OCI-LY7 (cell line): ENCODE measurements at regions not wholly inside any gene's neighbourhood (a gene's known extent, or its start where the extent isn't known, plus 50 kb on each side); places are given as distances from the start of the nearest gene placed in this dataset.

Experiments
- BruUV-seq: library from RNA; stranded (reverse); fragments of 400-500 nt; replicated peaks from 2 replicates; lab custom pipeline; 2021; lab: Mats Ljungman, UMichigan
- CTCF ChIA-PET: fragments of 300-600 bp; sonication (Branson Sonifier 250); formaldehyde crosslinking; loops from one replicate; lab custom pipeline; 2022; ENCODE audit warnings: antibody characterized with exemption; ENCODE audit not compliant: unreplicated experiment; lab: Charles Lee
- POLR2A ChIA-PET: fragments of 300-600 bp; sonication (Branson Sonifier 250); formaldehyde crosslinking; loops from one replicate; lab custom pipeline; 2022; ENCODE audit warnings: antibody characterized with exemption; lab: Charles Lee
- DNase-seq: peaks from one replicate; pipeline ENCODE4 v3.0.0-alpha.2; 2015; ENCODE audit warnings: low spot score
- H2AFZ ChIP-seq: fragments of 200-600 bp; sonication (generic), shearing (Covaris generic); 2 replicates; pipeline ENCODE4 v1.6.1; 2014; ENCODE audit warnings: mild to moderate bottlenecking, antibody characterized with exemption, low read length, moderate library complexity
- H3K27ac ChIP-seq: fragments of 200-600 bp; sonication (generic); 2 replicates; pipeline ENCODE4 v1.5.1; 2014; ENCODE audit warnings: mixed run types, low read depth, mild to moderate bottlenecking, moderate library complexity, low read length, inconsistent platforms; ENCODE audit not compliant: poor library complexity, severe bottlenecking
- H3K36me3 ChIP-seq: fragments of 200-600 bp; sonication (generic); 2 replicates; pipeline ENCODE4 v1.6.1; 2014; ENCODE audit warnings: mild to moderate bottlenecking, antibody characterized with exemption, low read length, moderate library complexity, mixed read lengths; ENCODE audit not compliant: insufficient read depth
- H3K4me1 ChIP-seq: fragments of 200-600 bp; sonication (generic); 2 replicates; pipeline ENCODE4 v1.5.1; 2014; ENCODE audit warnings: mild to moderate bottlenecking, low read length; ENCODE audit not compliant: insufficient read depth, poor library complexity, severe bottlenecking
- H3K4me2 ChIP-seq: fragments of 200-600 bp; sonication (generic); 2 replicates; pipeline ENCODE4 v1.6.1; 2014; ENCODE audit warnings: mild to moderate bottlenecking, low read length
- H3K4me3 ChIP-seq: fragments of 200-600 bp; sonication (generic); 2 replicates; pipeline ENCODE4 v1.5.1; 2014; ENCODE audit warnings: mild to moderate bottlenecking, low read depth, low read length; ENCODE audit not compliant: poor library complexity, severe bottlenecking
- H3K79me2 ChIP-seq: fragments of 200-600 bp; sonication (generic); 2 replicates; pipeline ENCODE4 v1.6.1; 2016; ENCODE audit warnings: low read depth, mild to moderate bottlenecking, low read length, moderate library complexity, mixed read lengths; ENCODE audit not compliant: insufficient read depth
- H3K9me2 ChIP-seq: fragments of 200-600 bp; sonication (generic); 2 replicates; pipeline ENCODE4 v1.6.1; 2016; ENCODE audit warnings: mild to moderate bottlenecking, low read length, mixed read lengths; ENCODE audit not compliant: insufficient read depth
- H3K9me3 ChIP-seq: fragments of 200-600 bp; sonication (generic); 2 replicates; pipeline ENCODE4 v1.6.1; 2014; ENCODE audit warnings: mild to moderate bottlenecking, mixed run types, low read length, mixed read lengths
- H4K20me1 ChIP-seq: fragments of 200-600 bp; sonication (generic); 2 replicates; pipeline ENCODE4 v1.6.1; 2014; ENCODE audit warnings: mild to moderate bottlenecking, antibody characterized with exemption, low read length, moderate library complexity, mixed read lengths; ENCODE audit not compliant: insufficient read depth
- CTCF ChIP-seq: fragments of 200-600 bp; sonication (generic); conservative IDR thresholded peaks from 2 replicates; pipeline ENCODE4 v1.5.1; 2014; ENCODE audit warnings: mild to moderate bottlenecking, antibody characterized with exemption, low read length, moderate library complexity, mixed read lengths
- EZH2phosphoT487 ChIP-seq: fragments of 200-600 bp; sonication (generic); IDR thresholded peaks from 2 replicates; pipeline ENCODE4 v1.6.1; 2018; ENCODE audit warnings: low read depth, borderline replicate concordance, mild to moderate bottlenecking, mixed run types, antibody characterized with exemption, low read length, moderate library complexity, mixed read lengths
- intact Hi-C: fragments of 100-400 bp; cut with micrococcal nuclease; formaldehyde crosslinking; loops from one replicate; pipeline ENCODE4 v1.10.0; 2022; ENCODE audit not compliant: unreplicated experiment

- no peaks in the 10 kb centered on the region for H4K20me1 ChIP-seq
- no peaks in the 10 kb centered on the region for H3K4me1 ChIP-seq
- no peaks in the 10 kb centered on the region for H3K36me3 ChIP-seq
- no peak overlapping the region for H3K27ac ChIP-seq
- H3K79me2 ChIP-seq = no peaks in the 10 kb centered on the region
- CTCF ChIA-PET = no interaction called here
- TF ChIP-seq CTCF (no peak), EZH2phosphoT487 (no peak)
- POLR2A ChIA-PET = no interaction called here
- intact Hi-C loops = no loop called here
- no peaks in the 10 kb centered on the region for H3K9me3 ChIP-seq
- H3K4me2 ChIP-seq = no peak overlapping the region
- H3K9me2 ChIP-seq = no peaks in the 10 kb centered on the region
- BruUV-seq = no TSS peak
- DNase-seq = no peak
- no peak overlapping the region for H2AFZ ChIP-seq
- H3K4me3 ChIP-seq = no peak overlapping the region
Observed at GRCh38 chr13:107459430-107459829, 755.9 kb downstream of the LIG4 start.

DNA sequence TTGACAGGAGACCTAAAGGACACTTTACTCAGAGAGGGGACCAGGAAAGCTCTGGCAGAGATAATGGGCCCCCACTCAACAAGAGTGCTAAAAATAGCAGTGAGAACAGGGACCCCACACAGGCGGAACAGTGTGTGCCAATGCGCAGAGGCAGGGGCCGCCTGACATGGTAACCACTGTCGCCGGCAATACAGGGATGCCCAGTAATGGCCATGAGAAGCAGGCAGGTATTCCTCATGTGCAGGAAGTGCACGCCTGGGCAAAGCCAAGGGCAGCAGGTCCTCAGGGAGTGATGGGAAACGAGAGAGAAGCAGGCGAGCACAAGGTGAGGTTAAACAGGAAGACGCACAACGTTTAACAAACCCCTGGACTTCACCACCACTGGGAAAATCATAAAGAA, 757.1 kb downstream of the LIG4 start:
- TF ChIP-seq CTCF (no peak), EZH2phosphoT487 (no peak)
- Histone ChIP-seq H3K4me2 (no peak overlapping the region), H2AFZ (no peak overlapping the region), H3K9me2 (no peaks in the 10 kb centered on the region), H3K4me3 (no peak overlapping the region), H3K9me3 (no peaks in the 10 kb centered on the region), H3K36me3 (no peaks in the 10 kb centered on the region), H3K4me1 (no peaks in the 10 kb centered on the region), H3K27ac (no peak overlapping the region), H4K20me1 (no peaks in the 10 kb centered on the region), H3K79me2 (no peaks in the 10 kb centered on the region)
- BruUV-seq = no TSS peak
- CTCF ChIA-PET = no interaction called here
- DNase-seq = no peak
- intact Hi-C loops = no loop called here
- POLR2A ChIA-PET = no interaction called here

DNA sequence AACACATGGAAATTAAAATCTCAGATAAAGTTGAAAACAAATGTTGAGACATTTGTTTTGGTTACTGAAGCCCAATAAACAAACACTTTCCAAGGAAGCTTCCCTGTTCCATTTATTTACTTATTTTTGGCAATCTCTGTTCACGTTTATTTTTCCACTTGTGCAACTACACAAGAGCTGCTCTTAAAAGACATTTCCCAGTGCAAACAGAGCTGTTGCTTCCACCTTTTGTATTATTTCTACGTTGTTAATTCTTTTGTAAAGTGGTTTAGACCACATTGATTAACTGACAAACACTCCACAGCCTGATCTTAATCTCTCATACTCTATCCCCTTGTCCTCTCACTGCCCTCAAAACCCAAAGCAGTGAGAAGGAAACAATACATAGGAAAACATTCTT, 757.6 kb downstream of the LIG4 start:
- no TSS peak for BruUV-seq

More for the DNA sequence above, 757.6 kb downstream of the LIG4 start:
- Histone ChIP-seq H3K79me2 (no peaks in the 10 kb centered on the region), H2AFZ (no peak overlapping the region), H3K4me3 (no peak overlapping the region), H3K9me3 (no peaks in the 10 kb centered on the region), H3K36me3 (no peaks in the 10 kb centered on the region), H3K9me2 (no peaks in the 10 kb centered on the region), H4K20me1 (no peaks in the 10 kb centered on the region), H3K4me2 (no peak overlapping the region), H3K4me1 (no peaks in the 10 kb centered on the region), H3K27ac (no peak overlapping the region)
- intact Hi-C loops = no loop called here
- ChIA-PET CTCF (no interaction called here), POLR2A (no interaction called here)
- no peak for TF ChIP-seq CTCF
- TF ChIP-seq EZH2phosphoT487 = no peak
- DNase-seq = no peak
